ENCODE measurements at regions not wholly inside any gene's neighbourhood (a gene's known extent, or its start where the extent isn't known, plus 50 kb on each side); places are given as distances from the start of the nearest gene placed in this dataset.

- no peak for DNase-seq
Measured at GRCh38 chr17:79539944-79540705, 70.7 kb downstream of the RBFOX3 start.

- no peak for DNase-seq
Measured at GRCh38 chr17:79538291-79538690, 72.6 kb downstream of the RBFOX3 start.

- DNase-seq = no peak
Measured at GRCh38 chr17:79537686-79538085, 73.2 kb downstream of the RBFOX3 start.

DNA sequence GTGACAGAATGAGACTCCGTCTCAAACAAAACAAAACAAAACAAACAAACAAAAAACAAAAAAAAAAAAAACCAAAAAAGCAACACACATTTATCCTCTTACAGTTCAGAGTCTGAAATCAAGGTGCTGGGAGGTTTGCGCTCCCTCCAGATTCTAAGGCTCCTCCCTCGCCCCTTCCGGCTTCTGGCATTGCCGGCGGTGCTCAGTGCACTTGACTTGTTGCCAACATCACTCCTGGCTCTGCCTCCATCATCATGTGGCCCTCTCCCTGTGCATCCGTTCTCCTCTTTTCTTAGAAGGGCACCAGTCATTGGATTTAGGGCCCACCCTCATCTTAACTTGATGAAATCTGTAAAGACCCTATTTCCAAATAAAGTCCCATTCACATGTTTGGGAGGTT, 73.8 kb downstream of the RBFOX3 start:
- no peak for DNase-seq

DNA sequence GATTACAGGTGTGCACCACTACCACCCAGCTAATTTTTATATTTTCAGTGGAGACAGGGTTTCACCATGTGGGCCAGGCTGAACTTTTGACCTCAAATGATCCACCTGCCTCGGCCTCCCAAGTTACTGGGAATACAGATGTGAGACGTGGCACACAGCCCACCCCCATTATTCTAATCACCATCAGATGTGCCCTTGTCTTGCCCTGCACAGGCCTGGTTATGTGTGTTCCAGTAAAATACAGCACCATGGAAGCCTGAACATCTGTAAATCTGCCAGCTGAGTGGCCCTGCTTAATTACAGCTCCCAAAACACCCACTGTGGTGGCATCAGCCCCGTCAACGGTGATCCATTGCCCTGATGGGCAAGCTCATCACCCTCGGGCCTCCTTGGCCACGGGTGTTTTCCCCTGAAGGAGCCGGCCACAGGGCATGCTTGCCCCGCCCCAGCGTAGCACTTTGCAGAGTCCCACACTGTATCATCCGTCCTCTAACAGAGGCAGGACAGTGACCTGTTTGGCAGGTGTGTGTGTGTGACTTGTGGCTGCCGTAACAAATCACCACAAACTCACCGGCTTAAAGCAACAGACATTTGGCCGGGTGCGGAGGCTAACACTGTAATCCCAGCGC, 74.5 kb downstream of the RBFOX3 start:
- DNase-seq = no peak

DNA sequence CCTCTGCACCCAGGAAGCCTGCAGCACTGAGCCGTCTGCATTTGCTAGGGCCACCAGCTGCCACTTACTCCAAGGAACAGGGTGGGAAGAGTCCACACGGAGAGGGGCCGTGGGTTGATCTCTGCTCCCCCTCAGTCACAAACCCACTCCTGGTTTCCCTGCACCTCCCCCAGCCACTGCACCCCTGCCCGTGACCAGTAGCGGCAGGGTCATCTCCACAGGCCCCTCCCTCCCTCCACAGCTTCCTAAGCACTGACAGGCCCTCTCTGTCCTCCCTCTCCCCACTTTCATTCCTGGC, 75.2 kb downstream of the RBFOX3 start:
- no peak for DNase-seq

- DNase-seq = no peak
Measured at GRCh38 chr17:79534851-79535727, 75.8 kb downstream of the RBFOX3 start.

DNA sequence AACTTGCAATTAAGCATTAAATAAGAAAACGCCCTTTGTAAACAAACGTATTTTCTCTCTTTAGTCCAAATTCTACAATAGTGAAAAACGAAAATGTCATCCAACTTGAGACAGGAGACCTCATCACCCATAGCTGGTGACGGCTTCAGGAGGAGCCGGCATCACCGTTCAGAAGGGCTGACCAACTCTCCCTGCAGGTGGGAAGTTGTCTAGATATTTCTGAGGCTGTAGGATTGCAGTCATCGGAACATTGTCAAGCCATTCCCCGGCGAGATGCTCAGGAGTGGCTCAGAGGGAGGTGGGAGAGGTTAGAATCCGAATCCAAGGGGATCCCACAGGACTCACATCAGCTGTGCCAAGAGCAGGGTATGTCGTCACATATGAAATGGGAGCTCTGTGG, 76.7 kb downstream of the RBFOX3 start:
- no peak for DNase-seq

- DNase-seq = no peak
Measured at GRCh38 chr17:79533116-79533515, 77.7 kb downstream of the RBFOX3 start.

- DNase-seq = no peak
Measured at GRCh38 chr17:79532107-79532790, 78.6 kb downstream of the RBFOX3 start.

DNA sequence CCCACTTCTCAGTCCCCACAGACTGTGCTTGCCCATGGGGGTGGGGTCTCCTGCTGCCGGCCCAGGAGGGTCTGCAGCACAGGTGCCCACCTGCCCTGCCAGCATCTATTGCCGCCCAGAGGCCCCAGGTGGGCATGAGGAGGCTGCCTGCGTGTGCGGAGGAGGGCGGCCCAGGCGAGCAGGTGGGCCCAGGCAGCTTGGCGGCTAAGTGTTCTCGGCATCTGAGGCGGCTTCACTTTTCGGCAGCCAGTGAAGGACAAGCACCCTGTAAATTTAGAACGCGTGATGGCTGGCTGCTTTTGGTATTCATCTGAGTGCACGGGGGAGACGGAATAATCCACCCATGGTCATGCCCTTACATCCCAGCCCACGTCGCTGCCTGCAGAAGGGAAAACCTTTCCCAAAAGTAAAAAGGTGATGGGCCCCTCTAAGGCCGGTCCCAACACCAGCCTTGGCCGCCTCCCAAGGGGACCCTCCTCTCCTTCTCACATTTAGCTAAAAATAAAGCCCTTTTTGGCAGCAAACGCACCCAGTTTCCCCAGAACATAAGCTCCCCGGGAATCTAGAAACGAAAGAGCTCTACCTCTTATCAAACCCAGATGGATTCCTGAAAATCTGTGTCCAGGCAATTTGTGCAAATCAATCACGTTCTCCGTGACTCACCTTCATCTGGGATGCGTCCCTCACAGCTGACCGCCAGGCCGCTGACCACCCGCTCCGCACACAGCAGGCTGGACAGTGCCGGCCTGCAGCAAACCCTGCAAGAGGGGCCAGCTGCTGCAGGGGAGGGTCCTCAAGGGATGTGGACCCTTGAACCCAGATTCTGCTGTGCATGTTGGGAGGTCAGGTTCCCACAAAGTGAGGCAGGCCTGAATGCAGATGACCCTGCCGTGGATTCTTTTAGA, 79.4 kb downstream of the RBFOX3 start:
- no peak for DNase-seq

GRCh38 chr17:79530361-79531105, 80.3 kb downstream of the RBFOX3 start:
- no peak for DNase-seq

- no peak for DNase-seq
Measured at GRCh38 chr17:79529661-79530081, 81.2 kb downstream of the RBFOX3 start.

GRCh38 chr17:79528592-79529125, 82.2 kb downstream of the RBFOX3 start:
- DNase-seq = no peak

DNA sequence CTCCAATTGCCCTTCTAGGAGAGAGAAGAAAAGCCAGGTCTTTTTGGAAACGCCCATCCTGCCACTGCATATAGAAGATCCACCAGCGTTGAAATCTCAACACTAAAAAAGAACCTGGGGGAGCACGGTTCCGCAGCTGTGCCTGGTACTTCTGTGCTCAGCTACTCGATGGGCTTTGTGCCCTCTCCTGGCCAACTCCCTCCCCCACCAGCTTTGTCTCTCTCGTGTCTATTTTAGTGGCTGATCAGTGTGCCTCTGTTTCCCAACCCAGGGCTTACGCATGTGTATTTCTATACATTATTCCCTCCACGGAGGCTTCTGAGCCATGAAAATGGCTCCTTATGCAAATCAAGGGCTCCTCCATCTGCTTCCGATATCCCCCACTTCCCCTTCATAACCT, 83.5 kb downstream of the RBFOX3 start:
- no peak for DNase-seq

- DNase-seq = no peak
Measured at GRCh38 chr17:79525793-79526677, 84.8 kb downstream of the RBFOX3 start.

DNA sequence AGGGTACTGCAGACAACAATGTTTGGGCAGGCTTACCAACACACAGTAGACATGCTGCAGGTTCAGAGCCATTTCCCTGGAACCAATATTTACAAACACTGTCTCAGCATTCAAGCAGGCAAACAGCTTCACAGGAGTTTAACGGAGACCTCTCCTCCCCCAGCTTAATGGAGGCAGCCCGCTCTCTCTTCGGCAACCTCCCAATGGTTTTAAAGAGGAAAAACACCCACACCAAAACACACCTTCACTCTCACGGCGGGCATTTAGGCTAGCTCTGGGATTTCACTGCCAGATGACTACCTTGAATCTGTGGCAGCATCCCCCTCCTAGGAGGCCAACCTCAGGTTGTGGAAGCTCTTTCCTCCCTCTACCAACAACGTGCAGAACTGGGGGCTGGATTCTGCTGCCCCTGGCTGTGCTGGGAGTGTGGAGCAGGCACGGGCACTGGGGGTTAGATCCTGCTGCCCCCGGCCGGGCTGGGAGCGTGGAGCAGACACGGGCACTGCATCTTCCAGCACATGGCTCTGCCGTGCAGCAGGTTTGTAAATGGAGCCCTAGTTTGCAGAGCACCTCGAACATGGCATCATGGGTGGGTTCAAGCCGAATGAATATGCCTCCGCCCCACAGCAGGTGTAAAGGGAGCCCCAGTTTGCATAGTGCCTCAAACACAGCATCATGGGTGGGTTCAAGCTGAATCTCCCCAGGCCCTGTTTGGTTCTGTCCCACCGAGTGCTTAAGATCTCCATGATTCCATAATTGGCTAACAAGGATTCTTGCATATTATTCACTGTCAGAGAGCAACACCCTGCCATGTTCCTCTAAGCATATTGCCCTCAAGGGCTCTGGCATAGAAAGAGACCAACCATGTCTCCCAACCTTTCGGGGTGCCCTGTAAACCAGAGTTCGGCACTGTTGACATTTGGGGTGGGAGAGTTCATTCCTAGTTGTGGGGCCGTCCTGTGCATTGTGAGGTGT, 86.4 kb downstream of the RBFOX3 start:
- no peak for DNase-seq

DNA sequence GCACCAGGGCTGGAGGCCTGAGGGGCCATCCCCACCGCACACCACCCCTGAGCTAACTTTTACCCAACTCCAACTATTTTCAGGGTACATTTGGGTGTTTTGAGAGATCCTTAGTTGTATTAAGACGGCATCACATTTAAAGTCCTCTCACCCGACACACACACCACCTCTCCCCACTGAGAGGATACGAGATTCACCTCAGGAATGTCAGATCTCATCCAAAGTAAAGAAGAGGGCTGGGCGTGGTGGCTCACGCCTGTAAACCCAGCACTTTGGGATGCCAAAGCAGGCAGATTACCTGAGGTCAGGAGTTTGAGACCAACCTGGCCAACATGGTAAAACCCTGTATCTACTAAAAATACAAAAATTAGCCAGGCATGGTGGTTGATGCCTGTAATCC, 88.4 kb downstream of the RBFOX3 start:
- no peak for DNase-seq

DNA sequence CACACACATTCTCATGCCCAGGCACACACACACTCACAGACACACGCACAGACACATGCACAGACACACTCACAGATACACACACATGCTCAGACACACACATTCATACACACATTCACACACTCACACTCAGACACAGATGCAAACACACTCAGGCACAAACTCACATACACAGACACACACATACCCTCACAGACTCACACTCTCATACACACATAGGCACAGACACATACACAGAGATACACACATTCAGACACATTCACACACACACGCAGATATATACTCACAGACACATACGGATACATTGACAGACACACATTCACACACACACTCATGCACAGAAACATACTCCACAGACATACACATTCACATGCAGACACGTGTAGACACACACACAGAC, 89.6 kb downstream of the RBFOX3 start:
- DNase-seq = no peak
